HG03097 (cell line): ENCODE measurements at regions not wholly inside any gene's neighbourhood (a gene's known extent, or its start where the extent isn't known, plus 50 kb on each side); places are given as distances from the start of the nearest gene placed in this dataset.
"Not testable (repeated sequence)": the region's sequence is repeated elsewhere in the genome, so short reads cannot be mapped to it uniquely, and the experiment has no call there.

Source experiments
- ATAC-seq: cut with Tn5 transposase; IDR thresholded peaks from one replicate; pipeline ENCODE4 v1.9.1; 2021; ENCODE audit not compliant: unreplicated experiment, low FRiP score

- no peak for ATAC-seq
Measured at GRCh38 chr17:74119965-74120364, 83.5 kb upstream of the RPL38 start.

- no peak for ATAC-seq
Measured at GRCh38 chr17:74123350-74123749, 80.1 kb upstream of the RPL38 start.

- no peak for ATAC-seq
Measured at GRCh38 chr17:74123866-74124444, 79.5 kb upstream of the RPL38 start.

- no peak for ATAC-seq
Measured at GRCh38 chr17:74125156-74125555, 78.3 kb upstream of the RPL38 start.

GRCh38 chr17:74126179-74126900 lies 77.1 kb upstream of the RPL38 start:
- ATAC-seq: no peak

GRCh38 chr17:74126959-74127358 lies 76.5 kb upstream of the RPL38 start:
- ATAC-seq: no peak

GRCh38 chr17:74128456-74129211 lies 74.8 kb upstream of the RPL38 start:
- ATAC-seq: no peak

- not testable (repeated sequence) for ATAC-seq
Measured at GRCh38 chr17:74129800-74130199, 73.7 kb upstream of the RPL38 start.

GRCh38 chr17:74130276-74130675 lies 73.2 kb upstream of the RPL38 start:
- no peak for ATAC-seq

- ATAC-seq: no peak
Measured at GRCh38 chr17:74130841-74131240, 72.6 kb upstream of the RPL38 start.

- no peak for ATAC-seq
Measured at GRCh38 chr17:74132354-74132753, 71.1 kb upstream of the RPL38 start.

- no peak for ATAC-seq
Measured at GRCh38 chr17:74133740-74134139, 69.7 kb upstream of the RPL38 start.

GRCh38 chr17:74134234-74134633 lies 69.2 kb upstream of the RPL38 start:
- ATAC-seq: not testable (repeated sequence)

GRCh38 chr17:74134991-74135390 lies 68.5 kb upstream of the RPL38 start:
- no peak for ATAC-seq

- ATAC-seq: no peak
Measured at GRCh38 chr17:74135391-74136167, 67.9 kb upstream of the RPL38 start.

GRCh38 chr17:74137416-74137815 lies 66.1 kb upstream of the RPL38 start:
- no peak for ATAC-seq

- no peak for ATAC-seq
Measured at GRCh38 chr17:74139120-74139519, 64.4 kb upstream of the RPL38 start.

GRCh38 chr17:74140282-74140681 lies 63.2 kb upstream of the RPL38 start:
- no peak for ATAC-seq

GRCh38 chr17:74141612-74142011 lies 61.9 kb upstream of the RPL38 start:
- no peak for ATAC-seq

- ATAC-seq: not testable (repeated sequence)
Measured at GRCh38 chr17:74143318-74143717, 60.2 kb upstream of the RPL38 start.

GRCh38 chr17:74145756-74146155 lies 57.7 kb upstream of the RPL38 start:
- no peak for ATAC-seq
